ENCODE measurements at regions not wholly inside any gene's neighbourhood (a gene's known extent, or its start where the extent isn't known, plus 50 kb on each side); places are given as distances from the start of the nearest gene placed in this dataset.
A peak's percentile ranks its signal among the peaks of the same experiment; 100 is the strongest.

DNA sequence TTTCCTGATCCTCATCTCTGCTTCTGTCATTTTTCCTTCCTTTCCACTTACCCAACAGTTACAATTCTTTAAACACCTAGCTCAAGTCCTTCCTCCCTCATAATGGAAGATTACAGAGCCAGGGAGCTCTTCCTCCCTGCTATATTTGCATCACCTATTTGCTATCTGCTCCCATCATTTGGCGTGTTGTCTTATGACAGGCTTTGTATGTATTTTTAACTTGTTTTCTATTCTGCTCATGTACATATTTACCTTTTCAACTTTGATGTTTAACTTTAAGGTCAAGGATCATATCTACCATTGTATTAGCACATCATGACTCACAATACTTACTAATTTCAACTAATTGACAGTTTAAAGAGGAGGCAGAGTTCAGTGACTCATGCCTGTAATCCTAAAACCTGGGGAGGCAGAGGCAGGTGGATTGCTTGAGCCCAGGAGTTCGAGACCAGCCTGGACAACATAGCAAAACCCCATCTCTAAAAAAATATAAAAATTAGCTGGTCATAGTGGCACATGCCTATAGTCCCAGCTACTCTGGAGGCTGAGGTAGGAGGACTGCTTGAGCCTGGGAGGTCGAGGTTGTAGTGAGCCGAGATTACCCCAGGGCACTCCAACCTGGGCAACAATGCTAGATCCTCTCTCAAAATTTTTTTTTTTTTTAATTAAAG, 92.5 kb upstream of the FOXN2 start (continued):
- TF ChIP-seq SETDB1 (CRISPR knock-in tag; IDR thresholded peaks at IDR 0.05; ENCODE audit: borderline replicate concordance) (no peak), ZNF17 (CRISPR knock-in tag; IDR thresholded peaks at IDR 0.05) (no peak), ZFYVE20 (CRISPR knock-in tag; IDR thresholded peaks at IDR 0.05; ENCODE audit: borderline replicate concordance, low read depth) (no peak), ZNF816 (CRISPR knock-in tag; IDR thresholded peaks at IDR 0.05; ENCODE audit: borderline replicate concordance) (peak; percentile 99; the same call in 1 of the 2 replicates), SRSF4 (IDR thresholded peaks at IDR 0.05; ENCODE audit: low read depth, low read length, poor library complexity, severe bottlenecking) (no peak), POLR2A (IDR thresholded peaks at IDR 0.05; ENCODE audit: insufficient read depth in 1 of 2, low read depth in 2 of 2, low read length in 2 of 2) (no peak; a peak in 1 of 4 replicates), NCOA2 (CRISPR knock-in tag; IDR thresholded peaks at IDR 0.05) (peak; percentile 100), ZNF225 (CRISPR knock-in tag; IDR thresholded peaks at IDR 0.05) (no peak), ZNF782 (CRISPR knock-in tag; IDR thresholded peaks at IDR 0.05; ENCODE audit: borderline replicate concordance) (no peak), KLF11 (CRISPR knock-in tag; IDR thresholded peaks at IDR 0.05) (peak; percentile 92), HHEX (CRISPR knock-in tag; IDR thresholded peaks at IDR 0.05) (peak; percentile 94), ZNF180 (CRISPR knock-in tag; IDR thresholded peaks at IDR 0.05; ENCODE audit: borderline replicate concordance, low read depth) (no peak), ZNF878 (CRISPR knock-in tag; IDR thresholded peaks at IDR 0.05) (peak; percentile 94; the same call in 1 of the 2 replicates), NR2F6 (IDR thresholded peaks at IDR 0.05) (peak; percentile 100), NR2F6 (CRISPR knock-in tag; IDR thresholded peaks at IDR 0.05) (peak; percentile 100), ZNF670 (CRISPR knock-in tag; IDR thresholded peaks at IDR 0.05; ENCODE audit: borderline replicate concordance) (peak; percentile 100), KDM5A (IDR thresholded peaks at IDR 0.05; ENCODE audit: borderline replicate concordance, low read length) (no peak), SYNCRIP (IDR thresholded peaks at IDR 0.05; ENCODE audit: insufficient read depth, low read depth, low read length) (no peak), HCFC1 (IDR thresholded peaks at IDR 0.05; ENCODE audit: low read depth, low read length) (no peak), SIX1 (CRISPR knock-in tag; IDR thresholded peaks at IDR 0.05; ENCODE audit: borderline replicate concordance) (peak; percentile 95), YEATS2 (CRISPR knock-in tag; IDR thresholded peaks at IDR 0.05; ENCODE audit: borderline replicate concordance) (peak; percentile 54; the same call in 1 of the 2 replicates), CC2D1A (CRISPR knock-in tag; IDR thresholded peaks at IDR 0.05) (peak; percentile 34; the same call in 1 of the 2 replicates), MYNN (CRISPR knock-in tag; IDR thresholded peaks at IDR 0.05; ENCODE audit: low read depth) (no peak)
- TF ChIP-seq, protein P1, sequence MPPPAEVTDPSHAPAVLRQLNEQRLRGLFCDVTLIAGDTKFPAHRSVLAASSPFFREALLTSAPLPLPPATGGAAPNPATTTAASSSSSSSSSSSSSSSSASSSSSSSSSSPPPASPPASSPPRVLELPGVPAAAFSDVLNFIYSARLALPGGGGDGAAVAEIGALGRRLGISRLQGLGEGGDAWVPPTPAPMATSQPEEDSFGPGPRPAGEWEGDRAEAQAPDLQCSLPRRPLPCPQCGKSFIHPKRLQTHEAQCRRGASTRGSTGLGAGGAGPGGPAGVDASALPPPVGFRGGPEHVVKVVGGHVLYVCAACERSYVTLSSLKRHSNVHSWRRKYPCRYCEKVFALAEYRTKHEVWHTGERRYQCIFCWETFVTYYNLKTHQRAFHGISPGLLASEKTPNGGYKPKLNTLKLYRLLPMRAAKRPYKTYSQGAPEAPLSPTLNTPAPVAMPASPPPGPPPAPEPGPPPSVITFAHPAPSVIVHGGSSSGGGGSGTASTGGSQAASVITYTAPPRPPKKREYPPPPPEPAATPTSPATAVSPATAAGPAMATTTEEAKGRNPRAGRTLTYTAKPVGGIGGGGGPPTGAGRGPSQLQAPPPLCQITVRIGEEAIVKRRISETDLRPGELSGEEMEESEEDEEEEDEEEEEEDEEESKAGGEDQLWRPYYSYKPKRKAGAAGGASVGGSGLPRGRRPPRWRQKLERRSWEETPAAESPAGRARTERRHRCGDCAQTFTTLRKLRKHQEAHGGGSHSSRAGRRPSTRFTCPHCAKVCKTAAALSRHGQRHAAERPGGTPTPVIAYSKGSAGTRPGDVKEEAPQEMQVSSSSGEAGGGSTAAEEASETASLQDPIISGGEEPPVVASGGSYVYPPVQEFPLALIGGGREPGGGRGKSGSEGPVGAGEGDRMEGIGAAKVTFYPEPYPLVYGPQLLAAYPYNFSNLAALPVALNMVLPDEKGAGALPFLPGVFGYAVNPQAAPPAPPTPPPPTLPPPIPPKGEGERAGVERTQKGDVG (CRISPR knock-in tag; IDR thresholded peaks at IDR 0.05; ENCODE audit: borderline replicate concordance): no peak
- TF ChIP-seq, protein P2, sequence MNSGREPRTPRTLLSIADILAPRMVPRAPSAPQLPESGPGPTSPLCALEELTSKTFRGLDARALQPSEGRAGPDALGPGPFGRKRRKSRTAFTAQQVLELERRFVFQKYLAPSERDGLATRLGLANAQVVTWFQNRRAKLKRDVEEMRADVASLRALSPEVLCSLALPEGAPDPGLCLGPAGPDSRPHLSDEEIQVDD (CRISPR knock-in tag; IDR thresholded peaks at IDR 0.05; ENCODE audit: borderline replicate concordance): no peak
- TF ChIP-seq, protein P3, sequence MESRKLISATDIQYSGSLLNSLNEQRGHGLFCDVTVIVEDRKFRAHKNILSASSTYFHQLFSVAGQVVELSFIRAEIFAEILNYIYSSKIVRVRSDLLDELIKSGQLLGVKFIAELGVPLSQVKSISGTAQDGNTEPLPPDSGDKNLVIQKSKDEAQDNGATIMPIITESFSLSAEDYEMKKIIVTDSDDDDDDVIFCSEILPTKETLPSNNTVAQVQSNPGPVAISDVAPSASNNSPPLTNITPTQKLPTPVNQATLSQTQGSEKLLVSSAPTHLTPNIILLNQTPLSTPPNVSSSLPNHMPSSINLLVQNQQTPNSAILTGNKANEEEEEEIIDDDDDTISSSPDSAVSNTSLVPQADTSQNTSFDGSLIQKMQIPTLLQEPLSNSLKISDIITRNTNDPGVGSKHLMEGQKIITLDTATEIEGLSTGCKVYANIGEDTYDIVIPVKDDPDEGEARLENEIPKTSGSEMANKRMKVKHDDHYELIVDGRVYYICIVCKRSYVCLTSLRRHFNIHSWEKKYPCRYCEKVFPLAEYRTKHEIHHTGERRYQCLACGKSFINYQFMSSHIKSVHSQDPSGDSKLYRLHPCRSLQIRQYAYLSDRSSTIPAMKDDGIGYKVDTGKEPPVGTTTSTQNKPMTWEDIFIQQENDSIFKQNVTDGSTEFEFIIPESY (CRISPR knock-in tag; IDR thresholded peaks at IDR 0.05): 0 out of 2 replicates have a peak, but pooled peaks have one; percentile 18
